Endothelial cell of umbilical vein (primary cell): ENCODE measurements at regions not wholly inside any gene's neighbourhood (a gene's known extent, or its start where the extent isn't known, plus 50 kb on each side); places are given as distances from the start of the nearest gene placed in this dataset.

ENCODE experiments used
- BruUV-seq: library from RNA; stranded (reverse); fragments of 400-500 nt; replicated peaks from 2 replicates; lab custom pipeline; 2021; lab: Mats Ljungman, UMichigan
- CTCF ChIA-PET: fragments of 300-600, 350-600 bp; sonication (Branson Sonifier 250); formaldehyde crosslinking; loops from one replicate; lab custom pipeline; 2021; ENCODE audit warnings: antibody characterized with exemption, inconsistent platforms; lab: Charles Lee
- POLR2A ChIA-PET: fragments of 300-600, 350-600 bp; sonication (Branson Sonifier 250); formaldehyde crosslinking; loops from one replicate; lab custom pipeline; 2021; ENCODE audit warnings: antibody characterized with exemption, inconsistent platforms; lab: Charles Lee
- DNase-seq: peaks from one replicate; pipeline ENCODE4 v3.0.0-alpha.2; 2011; ENCODE audit warnings: low read depth, low spot score
- FAIRE-seq: peaks from 2 replicates; lab custom pipeline; 2011; peaks lifted over from hg19 to GRCh38; lab: Jason Lieb, UNC
- H2AFZ ChIP-seq: 2 replicates; pipeline ENCODE4 v1.6.0; 2012; ENCODE audit warnings: low read depth, low read length, control low read depth, inconsistent platforms
- H3K27ac ChIP-seq: 2 replicates; pipeline ENCODE4 v1.5.1; 2011; ENCODE audit warnings: low read depth, mild to moderate bottlenecking, control low read depth, low read length, moderate library complexity; ENCODE audit not compliant: insufficient read depth
- H3K27me3 ChIP-seq, 2 experiments: 2 replicates each; pipeline versions ENCODE4 v1.6.0 to v1.6.1; 2011; ENCODE audit warnings: low read length in 2 of 2, mixed read lengths in 1 of 2; ENCODE audit not compliant: control insufficient read depth in 2 of 2, insufficient read depth in 2 of 2
- H3K36me3 ChIP-seq, 2 experiments: 2 replicates in 1 of 2; 3 replicates in 1 of 2; pipeline ENCODE4 v1.5.1; 2011; ENCODE audit warnings: low read length in 2 of 2, mild to moderate bottlenecking in 1 of 2, moderate library complexity in 1 of 2; ENCODE audit not compliant: control insufficient read depth in 2 of 2, insufficient read depth in 2 of 2; ENCODE audit errors: extremely low read depth in 1 of 2
- H3K4me1 ChIP-seq: 3 replicates; pipeline ENCODE4 v1.5.1; 2011; ENCODE audit warnings: mild to moderate bottlenecking, low read length; ENCODE audit not compliant: control insufficient read depth, insufficient read depth; ENCODE audit errors: extremely low read depth
- H3K4me2 ChIP-seq: 2 replicates; pipeline ENCODE4 v1.6.1; 2011; ENCODE audit warnings: low read length, control low read depth, mixed read lengths; ENCODE audit not compliant: insufficient read depth
- H3K4me3 ChIP-seq, 3 experiments: fragments of 200-600 bp in 1 of 3; sonication (generic), shearing (Covaris generic) in 1 of 3; replicated peaks in 1 of 3; 2 replicates each; pipeline ENCODE4 v1.5.1; 2011 to 2016; ENCODE audit warnings: control low read depth in 3 of 3, low read length in 3 of 3, mild to moderate bottlenecking in 2 of 3, inconsistent platforms in 1 of 3, low read depth in 1 of 3, moderate library complexity in 1 of 3; ENCODE audit not compliant: insufficient read depth in 1 of 3
- H3K79me2 ChIP-seq: 2 replicates; pipeline ENCODE4 v1.6.0; 2012; ENCODE audit warnings: low read length, inconsistent platforms; ENCODE audit not compliant: control insufficient read depth, insufficient read depth
- H3K9ac ChIP-seq: replicated peaks from 2 replicates; pipeline ENCODE3; 2011; ENCODE audit warnings: low read length, control low read depth; ENCODE audit not compliant: insufficient read depth; ENCODE audit errors: extremely low read depth
- H3K9me1 ChIP-seq: replicated peaks from 3 replicates; pipeline ENCODE4 v1.6.0; 2011; ENCODE audit warnings: mild to moderate bottlenecking, low read length; ENCODE audit not compliant: control insufficient read depth, insufficient read depth; ENCODE audit errors: extremely low read depth
- H3K9me3 ChIP-seq: replicated peaks from 2 replicates; pipeline ENCODE4 v1.5.1; 2012; ENCODE audit warnings: low read length, inconsistent platforms; ENCODE audit not compliant: control insufficient read depth, insufficient read depth
- H4K20me1 ChIP-seq: replicated peaks from 2 replicates; pipeline ENCODE3; 2011; ENCODE audit warnings: mild to moderate bottlenecking, low read length; ENCODE audit not compliant: control insufficient read depth, insufficient read depth; ENCODE audit errors: extremely low read depth
- CTCF ChIP-seq, 2 donors: IDR thresholded peaks; 1 replicate in 1 of 2; 2 replicates in 1 of 2; pipeline ENCODE4 v1.5.1; 2011; ENCODE audit warnings: low read length in 2 of 2, mild to moderate bottlenecking in 2 of 2, moderate library complexity in 2 of 2, control low read depth in 1 of 2, inconsistent platforms in 1 of 2, low read depth in 1 of 2; ENCODE audit not compliant: insufficient read depth in 1 of 2; ENCODE audit errors: extremely low read depth in 1 of 2
- EZH2 ChIP-seq: IDR thresholded peaks from 2 replicates; pipeline ENCODE4 v1.6.1; 2012; ENCODE audit warnings: borderline replicate concordance, low read depth, mild to moderate bottlenecking, moderate library complexity, low read length, inconsistent platforms; ENCODE audit not compliant: severe bottlenecking
- FOS ChIP-seq: IDR thresholded peaks from 2 replicates; pipeline ENCODE4 v1.6.1; 2011; ENCODE audit warnings: mild to moderate bottlenecking, low read length, moderate library complexity, borderline replicate concordance; ENCODE audit not compliant: insufficient read depth
- GATA2 ChIP-seq: IDR thresholded peaks from 2 replicates; pipeline ENCODE4 v1.7.0; 2011; ENCODE audit warnings: low read depth, mild to moderate bottlenecking, moderate library complexity, mixed read lengths, low read length; ENCODE audit not compliant: insufficient read length, insufficient read depth
- JUN ChIP-seq: IDR thresholded peaks from 2 replicates; pipeline ENCODE4 v1.6.1; 2011; ENCODE audit warnings: borderline replicate concordance, low read depth; ENCODE audit not compliant: insufficient read length, insufficient read depth
- MAX ChIP-seq: IDR thresholded peaks from 2 replicates; pipeline ENCODE4 v1.6.1; 2011; ENCODE audit not compliant: insufficient read depth, insufficient read length
- MYC ChIP-seq: IDR thresholded peaks from one replicate; pipeline ENCODE4 v1.6.1; 2011; ENCODE audit warnings: mild to moderate bottlenecking, low read depth, low read length
- POLR2A ChIP-seq: IDR thresholded peaks from 2 replicates; pipeline ENCODE4 v1.6.1; 2012; ENCODE audit warnings: low read depth, mild to moderate bottlenecking, control low read depth, low read length
- POLR2AphosphoS5 ChIP-seq: IDR thresholded peaks from 2 replicates; pipeline ENCODE4 v1.6.1; 2012; ENCODE audit warnings: low read depth, mild to moderate bottlenecking, control low read depth, low read length, moderate library complexity; ENCODE audit not compliant: insufficient read depth
- dilution Hi-C: fragments of 300-500 bp; cut with MboI; formaldehyde crosslinking; loops from one replicate; pipeline ENCODE4 v1.15.0; 2019; ENCODE audit warnings: low sequenced_read_pairs; ENCODE audit not compliant: extremely low pct_ligation_motif_present
- intact Hi-C: fragments of 100-400 bp; cut with micrococcal nuclease; formaldehyde crosslinking; loops from one replicate; pipeline ENCODE4 v1.10.0; 2022

GRCh38 chr12:91264178-91264577 lies 81.6 kb upstream of the DCN start:
- dilution Hi-C loops: no loop called here
- no peak for DNase-seq
- no peaks in the 10 kb centered on the region for H3K9me1 ChIP-seq
- intact Hi-C loops: no loop called here
- H3K9ac ChIP-seq: no peak overlapping the region
- FAIRE-seq: no peak
- H3K9me3 ChIP-seq: no peaks in the 10 kb centered on the region
- H3K79me2 ChIP-seq: no peaks in the 10 kb centered on the region
- BruUV-seq: no TSS peak
- H3K36me3 ChIP-seq: no peaks in the 10 kb centered on the region
- no peaks in the 10 kb centered on the region for H3K27me3 ChIP-seq
- H3K4me3 ChIP-seq: no peak overlapping the region
- no peaks in the 10 kb centered on the region for H3K4me1 ChIP-seq
- TF ChIP-seq CTCF (IDR thresholded peaks at IDR 0.05; ENCODE audit: extremely low read depth in 1 of 2, insufficient read depth in 1 of 2, low read depth in 1 of 2, low read length in 2 of 2) (no peak), JUN (no peak), EZH2 (no peak), MAX (no peak), POLR2AphosphoS5 (no peak), FOS (no peak), POLR2A (no peak), MYC (no peak), GATA2 (no peak)
- no peaks in the 10 kb centered on the region for H4K20me1 ChIP-seq
- CTCF ChIA-PET: interaction anchor here (1.2 kb wide), 1 partner anchor 17 kb away, joined by 3 read pairs; no protein-coding TSS in a partner anchor
- no peak overlapping the region for H3K4me2 ChIP-seq
- no peak overlapping the region for H2AFZ ChIP-seq
- POLR2A ChIA-PET: no interaction called here
- H3K27ac ChIP-seq: no peak overlapping the region
